D721Med (cell line): ENCODE measurements at regions not wholly inside any gene's neighbourhood (a gene's known extent, or its start where the extent isn't known, plus 50 kb on each side); places are given as distances from the start of the nearest gene placed in this dataset.

Experiments used
- DNase-seq: peaks from one replicate; pipeline ENCODE4 v3.0.0; 2011; ENCODE audit warnings: low spot score; ENCODE audit not compliant: insufficient read length
- FAIRE-seq: peaks from 2 replicates; lab custom pipeline; 2011; peaks lifted over from hg19 to GRCh38; lab: Jason Lieb, UNC
- TF ChIP-seq, protein P1 (sequence below): IDR thresholded peaks from 2 replicates; pipeline ENCODE4 v1.5.1; 2012; ENCODE audit warnings: mild to moderate bottlenecking, control low read depth; ENCODE audit not compliant: insufficient read depth; ENCODE audit errors: missing control alignments

- FAIRE-seq (no peak), DNase-seq (no peak)
- TF ChIP-seq, protein P1, sequence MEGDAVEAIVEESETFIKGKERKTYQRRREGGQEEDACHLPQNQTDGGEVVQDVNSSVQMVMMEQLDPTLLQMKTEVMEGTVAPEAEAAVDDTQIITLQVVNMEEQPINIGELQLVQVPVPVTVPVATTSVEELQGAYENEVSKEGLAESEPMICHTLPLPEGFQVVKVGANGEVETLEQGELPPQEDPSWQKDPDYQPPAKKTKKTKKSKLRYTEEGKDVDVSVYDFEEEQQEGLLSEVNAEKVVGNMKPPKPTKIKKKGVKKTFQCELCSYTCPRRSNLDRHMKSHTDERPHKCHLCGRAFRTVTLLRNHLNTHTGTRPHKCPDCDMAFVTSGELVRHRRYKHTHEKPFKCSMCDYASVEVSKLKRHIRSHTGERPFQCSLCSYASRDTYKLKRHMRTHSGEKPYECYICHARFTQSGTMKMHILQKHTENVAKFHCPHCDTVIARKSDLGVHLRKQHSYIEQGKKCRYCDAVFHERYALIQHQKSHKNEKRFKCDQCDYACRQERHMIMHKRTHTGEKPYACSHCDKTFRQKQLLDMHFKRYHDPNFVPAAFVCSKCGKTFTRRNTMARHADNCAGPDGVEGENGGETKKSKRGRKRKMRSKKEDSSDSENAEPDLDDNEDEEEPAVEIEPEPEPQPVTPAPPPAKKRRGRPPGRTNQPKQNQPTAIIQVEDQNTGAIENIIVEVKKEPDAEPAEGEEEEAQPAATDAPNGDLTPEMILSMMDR: no peak
Observed at GRCh38 chr13:29674532-29674931, 79.0 kb upstream of the SLC7A1 start.

DNA sequence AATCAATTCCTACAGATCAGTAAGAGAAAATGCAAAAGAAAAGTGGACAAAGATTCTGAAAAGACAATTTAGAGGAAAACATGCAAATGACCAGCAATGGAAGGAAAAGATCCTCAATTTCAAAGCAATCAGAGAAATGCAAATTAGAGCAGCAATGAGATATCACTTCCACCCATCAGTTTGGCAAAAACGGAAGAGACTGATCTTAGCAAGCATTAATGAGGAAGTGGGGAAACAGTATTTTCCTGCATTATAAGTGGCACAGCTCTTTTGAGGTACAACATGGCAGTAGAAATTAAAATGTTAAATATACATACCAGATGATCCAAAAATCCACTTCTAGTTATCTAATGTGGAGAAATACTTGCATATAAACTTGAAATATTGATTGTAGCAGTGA, 69.1 kb upstream of the SLC7A1 start:
- DNase-seq (no peak), FAIRE-seq (no peak)
- TF ChIP-seq, protein P1: no peak

GRCh38 chr13:29654843-29655547, 59.5 kb upstream of the SLC7A1 start:
- no peak for DNase-seq
- FAIRE-seq: no peak
- TF ChIP-seq, protein P1: no peak

DNA sequence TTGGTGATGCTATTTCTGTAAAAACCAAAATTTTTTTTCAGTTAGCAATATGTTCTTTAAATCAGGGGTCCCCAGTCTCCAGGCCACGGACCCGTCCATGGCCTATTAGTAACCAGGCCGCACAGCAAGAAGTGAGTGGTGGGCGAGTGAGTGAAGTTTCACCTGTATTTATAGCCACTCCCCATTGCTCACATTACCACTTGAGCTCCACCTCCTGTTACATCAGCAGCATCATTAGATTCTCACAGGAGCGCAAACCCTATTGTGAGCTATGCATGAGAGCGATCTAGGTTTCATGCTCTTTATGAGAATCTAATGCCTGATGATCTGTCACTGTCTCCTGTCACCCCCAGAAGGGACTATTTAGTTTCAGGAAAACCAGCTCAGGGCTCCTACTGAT, 58.9 kb upstream of the SLC7A1 start:
- TF ChIP-seq, protein P1: no peak
- DNase-seq: no peak
- FAIRE-seq: no peak

- no peak for FAIRE-seq
Observed at GRCh38 chr13:29648760-29649159, 53.3 kb upstream of the SLC7A1 start.

More at GRCh38 chr13:29648760-29649159, 53.3 kb upstream of the SLC7A1 start:
- TF ChIP-seq, protein P1: no peak
- no peak for DNase-seq
